Neuronal stem cell (in vitro differentiated cells): ENCODE measurements at regions not wholly inside any gene's neighbourhood (a gene's known extent, or its start where the extent isn't known, plus 50 kb on each side); places are given as distances from the start of the nearest gene placed in this dataset.
A peak's percentile ranks its signal among the peaks of the same experiment; 100 is the strongest.

Source experiments
- DNase-seq: peaks from one replicate; pipeline ENCODE4 v3.0.0-alpha.2; 2013; ENCODE audit warnings: low spot score
- H2AFZ ChIP-seq: one replicate; pipeline ENCODE4 v1.6.1; 2013; ENCODE audit warnings: mild to moderate bottlenecking, low read length, inconsistent platforms
- H2AK5ac ChIP-seq: 2 replicates; pipeline ENCODE4 v1.6.1; 2013; ENCODE audit warnings: low read depth, mild to moderate bottlenecking, inconsistent platforms, low read length, moderate library complexity, mixed read lengths
- H2BK120ac ChIP-seq: 2 replicates; pipeline ENCODE4 v1.6.1; 2013; ENCODE audit warnings: low read depth, mild to moderate bottlenecking, inconsistent platforms, low read length, moderate library complexity, mixed read lengths
- H2BK12ac ChIP-seq: one replicate; pipeline ENCODE4 v1.6.1; 2013; ENCODE audit warnings: low read length, inconsistent platforms
- H2BK15ac ChIP-seq: 2 replicates; pipeline ENCODE4 v1.6.1; 2013; ENCODE audit warnings: mild to moderate bottlenecking, low read length, inconsistent platforms, mixed read lengths
- H2BK5ac ChIP-seq: one replicate; pipeline ENCODE4 v1.6.1; 2013; ENCODE audit warnings: inconsistent platforms, mild to moderate bottlenecking, low read length, moderate library complexity
- H3K14ac ChIP-seq: one replicate; pipeline ENCODE4 v1.6.1; 2013; ENCODE audit warnings: low read length, inconsistent platforms
- H3K18ac ChIP-seq: 2 replicates; pipeline ENCODE4 v1.6.1; 2013; ENCODE audit warnings: low read length, inconsistent platforms
- H3K23ac ChIP-seq: 2 replicates; pipeline ENCODE4 v1.6.1; 2013; ENCODE audit warnings: low read depth, mild to moderate bottlenecking, mixed read lengths, low read length, inconsistent platforms; ENCODE audit not compliant: poor library complexity
- H3K27ac ChIP-seq: replicated peaks from 3 replicates; pipeline ENCODE4 v1.5.1; 2013; ENCODE audit warnings: low read length, inconsistent platforms
- H3K27me3 ChIP-seq, 3 experiments: 2 replicates each; pipeline ENCODE4 v1.6.1; 2013; ENCODE audit warnings: low read length in 3 of 3, mild to moderate bottlenecking in 2 of 3, inconsistent platforms in 1 of 3, low read depth in 1 of 3, mixed read lengths in 1 of 3, moderate library complexity in 1 of 3; ENCODE audit not compliant: control insufficient read depth in 3 of 3, insufficient read depth in 3 of 3
- H3K36me3 ChIP-seq, 2 donors: replicated peaks in 1 of 2; 2 replicates each; pipeline ENCODE4 v1.6.1; 2013; ENCODE audit warnings: low read length in 2 of 2; ENCODE audit not compliant: control insufficient read depth in 2 of 2, insufficient read depth in 2 of 2
- H3K4ac ChIP-seq: 2 replicates; pipeline ENCODE4 v1.6.1; 2013; ENCODE audit warnings: inconsistent platforms, mild to moderate bottlenecking, low read length, moderate library complexity
- H3K4me1 ChIP-seq, 2 donors: 1 replicate in 1 of 2; 2 replicates in 1 of 2; pipeline ENCODE4 v1.6.1; 2013; ENCODE audit warnings: low read length in 2 of 2, low read depth in 1 of 2; ENCODE audit not compliant: control insufficient read depth in 2 of 2, insufficient read depth in 1 of 2
- H3K4me2 ChIP-seq: one replicate; pipeline ENCODE4 v1.6.1; 2013; ENCODE audit warnings: mild to moderate bottlenecking, low read length, inconsistent platforms; ENCODE audit not compliant: insufficient read depth, poor library complexity, severe bottlenecking
- H3K4me3 ChIP-seq, 2 donors: 2 replicates each; pipeline ENCODE4 v1.5.1; 2013; ENCODE audit warnings: low read length in 2 of 2, mild to moderate bottlenecking in 2 of 2, inconsistent platforms in 1 of 2, moderate library complexity in 1 of 2
- H3K79me1 ChIP-seq: one replicate; pipeline ENCODE4 v1.6.1; 2013; ENCODE audit warnings: low read depth, mild to moderate bottlenecking, inconsistent platforms, low read length, moderate library complexity
- H3K9ac ChIP-seq: one replicate; pipeline ENCODE4 v1.6.1; 2013; ENCODE audit warnings: mild to moderate bottlenecking, low read depth, low read length, inconsistent platforms; ENCODE audit not compliant: poor library complexity
- H3K9me3 ChIP-seq, 2 donors: replicated peaks in 1 of 2; 2 replicates each; pipeline versions ENCODE3 to v1.6.1; 2013; ENCODE audit warnings: low read length in 2 of 2, mild to moderate bottlenecking in 2 of 2, inconsistent platforms in 1 of 2, low read depth in 1 of 2, mixed read lengths in 1 of 2, moderate library complexity in 1 of 2; ENCODE audit not compliant: control insufficient read depth in 2 of 2, insufficient read depth in 1 of 2
- H4K8ac ChIP-seq: one replicate; pipeline ENCODE4 v1.6.1; 2013; ENCODE audit warnings: low read depth, mild to moderate bottlenecking, inconsistent platforms, low read length, moderate library complexity
- H4K91ac ChIP-seq: one replicate; pipeline ENCODE4 v1.6.1; 2013; ENCODE audit warnings: low read length, low read depth, mild to moderate bottlenecking, inconsistent platforms; ENCODE audit not compliant: poor library complexity
- WGBS, 2 donors: extraction: QIAGEN DNeasy Blood & Tissue Kit; methylation state at CpG; one replicate each; pipeline ENCODE4 v1.1.7; 2013; ENCODE audit warnings: missing lambda C conversion rate in 2 of 2, mixed read lengths in 1 of 2; ENCODE audit not compliant: insufficient read length in 2 of 2, insufficient replicate concordance in 1 of 2; ENCODE audit errors: extremely low coverage in 2 of 2; 5-methylcytosine and 5-hydroxymethylcytosine counted together

DNA sequence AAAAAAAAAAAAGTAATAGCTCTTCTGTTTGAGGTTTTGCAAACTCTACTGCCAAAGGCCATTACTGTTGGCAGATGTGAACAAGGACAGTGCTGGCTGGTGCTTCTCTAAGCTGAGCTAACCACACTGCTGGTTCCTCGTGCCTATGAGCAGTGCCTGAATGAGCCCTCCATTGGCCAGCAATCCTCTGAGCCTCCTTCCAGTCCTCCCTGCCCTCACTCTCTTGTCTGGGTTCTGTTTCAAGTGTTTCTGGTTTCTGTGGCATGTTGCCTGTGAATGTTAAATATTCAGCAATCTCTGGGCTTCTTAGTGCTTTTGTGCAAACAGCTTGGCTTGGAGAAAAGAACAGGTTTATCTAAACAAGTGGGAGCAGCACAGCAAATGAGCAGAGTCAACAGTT lies 161.3 kb upstream of the AUTS2 start:
- no peak overlapping the region for H2BK5ac ChIP-seq
- peak overlapping the region; percentile 60 for H2BK15ac ChIP-seq
- peak overlapping the region; percentile 27 for H3K14ac ChIP-seq
- H3K4me1 ChIP-seq: peaks cover 0 to 2% of the 10 kb centered on the region in 2 donors
- WGBS, 2 donors: no CpG with 5 or more reads among the region's 1 CpG
- no peaks in the 10 kb centered on the region for H3K36me3 ChIP-seq
- no peak overlapping the region for H3K27ac ChIP-seq
- H3K9ac ChIP-seq: no peak overlapping the region
- no peak overlapping the region for H2BK120ac ChIP-seq
- H3K79me1 ChIP-seq: no peaks in the 10 kb centered on the region
- no peak overlapping the region for H2AK5ac ChIP-seq
- H4K8ac ChIP-seq: no peak overlapping the region
- no peak overlapping the region for H3K23ac ChIP-seq
- H3K18ac ChIP-seq: no peak overlapping the region
- no peak for DNase-seq
- H4K91ac ChIP-seq: no peak overlapping the region
- H2BK12ac ChIP-seq: no peak overlapping the region
- no peaks in the 10 kb centered on the region for H3K9me3 ChIP-seq
- H2AFZ ChIP-seq: no peak overlapping the region
- H3K4me2 ChIP-seq: no peak overlapping the region
- no peak overlapping the region for H3K4me3 ChIP-seq
- no peak overlapping the region for H3K4ac ChIP-seq
- no peaks in the 10 kb centered on the region for H3K27me3 ChIP-seq

DNA sequence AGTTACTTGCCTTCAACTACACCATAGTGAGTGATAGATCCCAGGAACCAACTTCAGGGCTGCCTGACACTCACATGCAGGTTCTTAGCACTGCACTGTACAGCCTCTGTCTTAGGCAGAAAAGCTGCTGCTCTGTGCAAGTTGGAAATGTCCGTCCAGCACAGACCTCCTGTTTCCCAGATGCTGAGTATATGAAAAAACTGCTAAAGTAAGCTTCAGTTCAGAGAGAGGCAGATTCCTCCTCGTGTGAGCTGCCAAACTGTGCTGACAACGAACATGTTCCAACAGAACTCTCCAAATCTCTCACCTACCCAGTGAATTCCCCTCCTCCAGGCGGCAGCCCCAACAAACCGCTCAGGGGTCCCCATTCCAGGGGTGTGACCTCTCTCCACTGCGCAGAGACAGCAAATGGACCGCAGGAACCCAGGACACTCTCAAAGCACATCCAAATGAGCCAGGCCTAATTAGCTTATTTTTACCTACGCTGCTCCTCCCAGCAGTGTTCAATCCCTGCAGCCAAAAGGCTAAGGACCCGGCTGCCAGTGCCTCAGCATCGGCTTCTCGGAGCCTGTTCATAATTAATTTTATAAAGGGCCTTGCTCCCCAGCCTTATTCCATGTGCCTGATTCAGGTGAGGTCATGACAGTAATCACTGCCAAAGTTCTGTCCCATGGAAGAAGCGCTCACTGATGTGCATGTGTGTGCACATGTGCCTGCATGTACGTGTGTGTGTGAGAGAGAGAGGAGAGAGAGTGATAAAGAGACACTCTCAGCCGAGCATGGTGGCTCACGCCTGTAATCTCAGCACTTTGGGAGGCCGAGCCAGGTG lies 159.5 kb upstream of the AUTS2 start:
- Histone ChIP-seq H2BK120ac (no peak overlapping the region), H3K4me1 (peaks cover 0 to 2% of the 10 kb centered on the region in 2 donors), H2BK12ac (no peak overlapping the region), H3K79me1 (no peaks in the 10 kb centered on the region), H2BK5ac (no peak overlapping the region), H2BK15ac (no peak overlapping the region), H2AK5ac (no peak overlapping the region), H3K9ac (no peak overlapping the region), H3K4me3 (no peak overlapping the region), H3K4me2 (no peak overlapping the region), H3K36me3 (no peaks in the 10 kb centered on the region), H3K9me3 (no peaks in the 10 kb centered on the region), H3K14ac (no peak overlapping the region), H3K18ac (no peak overlapping the region), H3K27me3 (no peaks in the 10 kb centered on the region), H4K8ac (no peak overlapping the region), H3K23ac (no peak overlapping the region), H3K27ac (no peak overlapping the region), H2AFZ (peak overlapping the region; percentile 54), H3K4ac (no peak overlapping the region), H4K91ac (no peak overlapping the region)
- no peak for DNase-seq
- WGBS, 2 donors: no CpG with 5 or more reads among the region's 16 CpGs

DNA sequence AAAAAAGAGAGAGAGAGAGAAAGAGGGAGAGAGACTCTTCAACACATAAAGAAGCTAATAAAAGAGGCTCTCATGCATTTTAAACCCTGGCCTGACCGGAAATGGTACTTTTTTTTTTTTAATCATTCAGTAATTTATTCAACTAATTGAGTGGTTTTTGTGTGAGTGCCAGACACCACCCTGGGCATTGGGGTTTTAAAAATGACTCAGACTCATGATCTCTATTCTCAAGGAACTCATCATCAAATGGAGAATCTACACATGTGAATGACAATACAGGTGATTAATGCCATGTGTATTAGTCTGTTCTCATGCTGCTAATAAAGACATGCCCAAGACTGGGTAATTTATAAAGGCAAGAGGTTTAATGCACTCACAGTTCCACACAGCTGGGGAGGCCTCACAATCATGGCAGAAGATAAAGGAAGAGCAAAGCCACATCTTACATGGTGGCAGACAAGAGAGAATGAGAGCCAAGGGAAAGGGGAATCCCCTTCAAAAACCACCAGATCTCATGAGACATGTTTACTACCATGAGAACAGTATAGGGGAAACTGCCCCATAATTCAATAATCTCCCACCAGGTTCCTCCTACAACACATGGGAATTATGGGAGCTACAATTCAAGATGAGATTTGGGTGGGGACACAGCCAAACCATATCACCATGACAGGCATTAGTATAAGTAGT lies 158.5 kb upstream of the AUTS2 start:
- Histone ChIP-seq H3K14ac (no peak overlapping the region), H3K9me3 (no peaks in the 10 kb centered on the region), H2AK5ac (no peak overlapping the region), H2AFZ (no peak overlapping the region), H3K36me3 (no peaks in the 10 kb centered on the region), H3K27me3 (no peaks in the 10 kb centered on the region), H2BK120ac (no peak overlapping the region), H4K8ac (no peak overlapping the region), H3K9ac (no peak overlapping the region), H3K4me1 (peaks cover 0 to 2% of the 10 kb centered on the region in 2 donors), H2BK12ac (no peak overlapping the region), H2BK15ac (no peak overlapping the region), H2BK5ac (no peak overlapping the region), H3K79me1 (no peaks in the 10 kb centered on the region), H3K27ac (no peak overlapping the region), H3K4me3 (no peak overlapping the region), H3K4ac (no peak overlapping the region), H3K4me2 (no peak overlapping the region), H3K23ac (no peak overlapping the region), H4K91ac (no peak overlapping the region), H3K18ac (no peak overlapping the region)
- no CpG with 5 or more reads among the region's 1 CpG for whole genome bisulfite sequencing, 2 donors
- no peak for DNase-seq

DNA sequence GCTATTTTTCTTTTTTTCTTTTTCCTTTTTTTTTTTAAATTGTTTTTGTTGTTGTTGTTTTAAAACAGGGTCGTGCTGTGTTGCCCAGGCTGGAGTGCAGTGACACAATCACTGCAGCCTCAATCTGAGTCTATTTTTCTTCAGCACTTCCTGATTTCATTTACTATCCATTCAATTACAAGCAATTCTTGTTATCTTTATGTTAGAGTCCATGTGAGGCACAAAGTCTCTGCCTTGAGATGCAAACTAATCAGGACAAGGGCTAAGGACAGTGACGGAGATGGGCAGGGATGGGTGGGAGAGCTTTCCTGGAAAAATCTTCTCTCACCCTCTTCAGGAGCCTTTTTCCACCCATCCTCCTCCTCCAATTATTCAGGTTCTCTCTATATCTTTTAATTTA lies 157.3 kb upstream of the AUTS2 start:
- H3K4me2 ChIP-seq: no peak overlapping the region
- no CpG with 5 or more reads among the region's 2 CpGs for WGBS, 2 donors
- H2BK12ac ChIP-seq: no peak overlapping the region

More for the DNA sequence above, 157.3 kb upstream of the AUTS2 start:
- no peaks in the 10 kb centered on the region for H3K36me3 ChIP-seq
- no peak overlapping the region for H2BK120ac ChIP-seq
- no peak overlapping the region for H4K91ac ChIP-seq
- H3K14ac ChIP-seq: no peak overlapping the region
- no peak overlapping the region for H2BK15ac ChIP-seq
- no peak overlapping the region for H2AFZ ChIP-seq
- no peak overlapping the region for H2BK5ac ChIP-seq
- DNase-seq: no peak
- no peak overlapping the region for H4K8ac ChIP-seq
- H3K4me1 ChIP-seq: peaks cover 2 to 3% of the 10 kb centered on the region in 2 donors
- H3K4ac ChIP-seq: no peak overlapping the region
- no peaks in the 10 kb centered on the region for H3K27me3 ChIP-seq
- H3K18ac ChIP-seq: no peak overlapping the region
- H3K79me1 ChIP-seq: no peaks in the 10 kb centered on the region
- no peak overlapping the region for H3K9ac ChIP-seq
- H3K9me3 ChIP-seq: no peaks in the 10 kb centered on the region
- H3K27ac ChIP-seq: no peak overlapping the region
- H3K4me3 ChIP-seq: no peak overlapping the region
- H3K23ac ChIP-seq: no peak overlapping the region
- H2AK5ac ChIP-seq: no peak overlapping the region
